Tibial nerve (tissue), 4 donors: ENCODE measurements at regions not wholly inside any gene's neighbourhood (a gene's known extent, or its start where the extent isn't known, plus 50 kb on each side); places are given as distances from the start of the nearest gene placed in this dataset.

Experiments used
- DNase-seq, 2 donors: peaks; one replicate each; pipeline ENCODE4 v3.0.0-alpha.2; 2019; ENCODE audit warnings: low spot score in 2 of 2
- H3K27ac ChIP-seq, 4 donors: fragments of 200-600 bp; sonication (generic) in 3 of 4; one replicate each; pipeline ENCODE4 v1.5.1; 2017 to 2019; ENCODE audit warnings: mild to moderate bottlenecking in 1 of 4
- H3K27me3 ChIP-seq, 2 donors: fragments of 200-600 bp; sonication (generic) in 1 of 2; one replicate each; pipeline versions ENCODE4 v1.5.1 to v1.6.0; 2017 to 2019
- H3K36me3 ChIP-seq, 3 donors: fragments of 200-600 bp; sonication (generic); one replicate each; pipeline ENCODE4 v1.5.1; 2018 to 2019
- H3K4me1 ChIP-seq, 4 donors: fragments of 200-600 bp; sonication (generic) in 3 of 4; one replicate each; pipeline ENCODE4 v1.5.1; 2017 to 2019
- H3K4me3 ChIP-seq, 4 donors: fragments of 200-600 bp; sonication (generic) in 3 of 4; one replicate each; pipeline ENCODE4 v1.5.1; 2017 to 2019; ENCODE audit warnings: mild to moderate bottlenecking in 1 of 4, moderate library complexity in 1 of 4
- H3K9me3 ChIP-seq, 4 donors: fragments of 200-600 bp; sonication (generic) in 3 of 4; one replicate each; pipeline ENCODE4 v1.5.1; 2017 to 2019
- EP300 ChIP-seq, 2 donors: sonication (generic); formaldehyde crosslinking; IDR thresholded peaks; one replicate each; pipeline ENCODE4 v1.6.1; 2017; ENCODE audit warnings: antibody characterized with exemption in 2 of 2, mild to moderate bottlenecking in 1 of 2
- POLR2A ChIP-seq, 2 donors: fragments of 450-650 bp; IDR thresholded peaks; one replicate each; pipeline ENCODE4 v1.6.1; 2017; ENCODE audit warnings: antibody characterized with exemption in 2 of 2, mild to moderate bottlenecking in 2 of 2, moderate library complexity in 2 of 2
- WGBS, 2 donors: methylation state at CpG; one replicate each; pipeline ENCODE4 v1.1.5; 2018; 5-methylcytosine and 5-hydroxymethylcytosine counted together
- TF ChIP-seq, protein P1 (sequence below), 5 experiments: fragments of 200-600 bp in 3 of 5; fragments of 450-650 bp in 2 of 5; sonication (generic) in 3 of 5; IDR thresholded peaks; one replicate each; pipeline ENCODE4 v1.5.1; 2016 to 2019; ENCODE audit warnings: antibody characterized with exemption in 5 of 5, mild to moderate bottlenecking in 3 of 5, moderate library complexity in 2 of 5

DNA sequence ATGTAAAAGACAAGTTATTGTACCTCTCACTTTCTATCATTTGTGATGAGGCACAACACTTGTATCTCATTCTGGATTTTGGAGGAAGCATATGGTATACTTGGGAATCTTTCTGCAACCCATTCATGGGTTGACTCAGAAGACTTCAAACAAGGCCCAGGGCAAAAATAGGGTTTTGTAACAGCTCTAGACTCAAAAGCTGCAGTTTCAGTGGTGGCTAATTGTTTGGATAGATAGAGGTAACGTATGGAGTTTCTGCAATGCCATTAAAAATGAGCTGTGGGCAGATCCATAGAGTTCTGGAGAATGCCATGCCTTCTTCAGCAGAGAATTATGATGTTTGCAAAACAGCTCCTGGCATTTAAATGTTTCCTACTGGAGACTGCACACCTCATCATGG is 279.6 kb upstream of the VLDLR start:
- H3K9me3 ChIP-seq, result peaks cover 0 to 7% (median 0%) of the 10 kb centered on the region in 4 donors
- H3K27me3 ChIP-seq, result no peaks in the 10 kb centered on the region
- no peak overlapping the region for H3K4me3 ChIP-seq
- DNase-seq, result no peak
- 100% methylated on average over 1 of the region's 1 CpG for WGBS, 2 donors
- TF ChIP-seq POLR2A (IDR thresholded peaks at IDR 0.05) (no peak), EP300 (IDR thresholded peaks at IDR 0.05) (no peak)
- TF ChIP-seq, protein P1, sequence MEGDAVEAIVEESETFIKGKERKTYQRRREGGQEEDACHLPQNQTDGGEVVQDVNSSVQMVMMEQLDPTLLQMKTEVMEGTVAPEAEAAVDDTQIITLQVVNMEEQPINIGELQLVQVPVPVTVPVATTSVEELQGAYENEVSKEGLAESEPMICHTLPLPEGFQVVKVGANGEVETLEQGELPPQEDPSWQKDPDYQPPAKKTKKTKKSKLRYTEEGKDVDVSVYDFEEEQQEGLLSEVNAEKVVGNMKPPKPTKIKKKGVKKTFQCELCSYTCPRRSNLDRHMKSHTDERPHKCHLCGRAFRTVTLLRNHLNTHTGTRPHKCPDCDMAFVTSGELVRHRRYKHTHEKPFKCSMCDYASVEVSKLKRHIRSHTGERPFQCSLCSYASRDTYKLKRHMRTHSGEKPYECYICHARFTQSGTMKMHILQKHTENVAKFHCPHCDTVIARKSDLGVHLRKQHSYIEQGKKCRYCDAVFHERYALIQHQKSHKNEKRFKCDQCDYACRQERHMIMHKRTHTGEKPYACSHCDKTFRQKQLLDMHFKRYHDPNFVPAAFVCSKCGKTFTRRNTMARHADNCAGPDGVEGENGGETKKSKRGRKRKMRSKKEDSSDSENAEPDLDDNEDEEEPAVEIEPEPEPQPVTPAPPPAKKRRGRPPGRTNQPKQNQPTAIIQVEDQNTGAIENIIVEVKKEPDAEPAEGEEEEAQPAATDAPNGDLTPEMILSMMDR (IDR thresholded peaks at IDR 0.05), result no peak
- no peak overlapping the region for H3K27ac ChIP-seq
- H3K36me3 ChIP-seq, result no peaks in the 10 kb centered on the region
- H3K4me1 ChIP-seq, result peaks cover 0 to 11% (median 0%) of the 10 kb centered on the region in 4 donors

DNA sequence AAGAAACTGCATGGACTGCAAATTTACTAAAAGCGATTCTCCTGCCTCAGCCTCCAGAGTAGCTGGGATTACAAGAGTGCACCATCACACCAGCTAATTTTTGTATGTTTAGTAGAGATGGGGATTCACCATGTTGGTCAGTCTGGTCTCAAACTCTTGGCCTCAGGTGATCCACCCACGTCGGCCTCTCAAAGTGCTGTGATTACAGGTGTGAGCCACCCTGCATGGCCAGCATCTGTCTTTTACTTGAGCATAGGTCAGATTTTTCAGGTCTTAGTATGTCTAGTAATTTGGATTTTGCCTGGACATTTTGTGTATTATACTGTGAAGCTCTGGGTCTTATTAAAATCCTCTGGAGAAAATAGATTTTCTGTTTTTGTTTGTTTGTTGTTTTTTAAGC is 277.8 kb upstream of the VLDLR start:
- DNase-seq, result no peak
- WGBS, 2 donors, result 91 to 95% methylated on average over 3 of the region's 3 CpGs
- Histone ChIP-seq H3K27me3 (no peaks in the 10 kb centered on the region), H3K9me3 (peaks cover 0 to 23% (median 0%) of the 10 kb centered on the region in 4 donors), H3K36me3 (no peaks in the 10 kb centered on the region), H3K27ac (no peak overlapping the region), H3K4me3 (no peak overlapping the region), H3K4me1 (no peaks in the 10 kb centered on the region)
- TF ChIP-seq, protein P1 (IDR thresholded peaks at IDR 0.05), result no peak
- TF ChIP-seq EP300 (IDR thresholded peaks at IDR 0.05) (no peak), POLR2A (IDR thresholded peaks at IDR 0.05) (no peak)

DNA sequence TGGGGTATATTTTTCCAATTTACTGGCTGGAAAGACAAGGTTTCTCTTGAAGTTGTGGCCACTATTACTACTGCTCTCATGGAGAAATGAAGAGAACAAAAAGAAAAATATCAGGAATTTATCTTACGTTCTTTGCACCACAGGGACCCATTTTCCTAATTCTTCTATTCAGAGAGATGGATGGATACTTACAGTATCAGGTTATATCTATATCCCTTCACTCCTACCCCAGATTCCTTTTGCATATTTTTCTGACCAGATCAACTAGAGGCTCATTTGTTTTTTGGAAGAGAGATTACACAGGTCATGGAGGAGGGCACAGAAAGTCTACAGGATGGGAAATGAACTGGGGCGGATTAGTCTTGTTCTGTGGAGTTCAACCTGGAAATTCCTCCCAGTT is 277.2 kb upstream of the VLDLR start:
- Histone ChIP-seq H3K4me3 (no peak overlapping the region), H3K27ac (no peak overlapping the region), H3K27me3 (no peaks in the 10 kb centered on the region), H3K4me1 (no peaks in the 10 kb centered on the region), H3K36me3 (no peaks in the 10 kb centered on the region), H3K9me3 (peaks cover 0 to 29% (median 0%) of the 10 kb centered on the region in 4 donors)
- TF ChIP-seq, protein P1 (IDR thresholded peaks at IDR 0.05), result no peak
- TF ChIP-seq EP300 (IDR thresholded peaks at IDR 0.05), result no peak
- TF ChIP-seq POLR2A (IDR thresholded peaks at IDR 0.05), result no peak
- DNase-seq, result no peak
- WGBS, 2 donors, result 78 to 80% methylated on average over 2 of the region's 2 CpGs

DNA sequence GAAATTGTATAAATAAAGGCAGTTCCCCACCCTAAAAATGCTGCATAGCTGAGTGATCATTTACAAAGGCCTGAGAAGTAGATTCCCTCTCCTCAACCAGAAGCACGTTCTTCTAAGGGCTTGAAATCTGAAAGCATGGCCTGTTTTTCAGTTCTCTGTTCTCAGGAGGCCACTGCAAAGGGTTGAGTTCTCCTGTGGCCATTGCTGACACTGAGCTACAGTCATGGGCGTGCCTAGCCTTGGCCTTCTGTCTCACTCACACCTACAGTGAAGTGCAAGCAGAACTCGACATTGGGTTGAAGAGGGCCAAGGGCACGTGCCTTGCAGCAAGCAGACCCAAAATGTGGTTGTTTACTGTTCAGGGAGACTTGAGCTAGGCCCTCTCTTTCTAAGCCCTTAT is 276.6 kb upstream of the VLDLR start:
- no peak overlapping the region for H3K4me3 ChIP-seq
- no peaks in the 10 kb centered on the region for H3K27me3 ChIP-seq
- H3K27ac ChIP-seq, result no peak overlapping the region
- 76 to 80% methylated on average over 4 of the region's 4 CpGs for WGBS, 2 donors
- DNase-seq, result no peak
- no peaks in the 10 kb centered on the region for H3K4me1 ChIP-seq
- TF ChIP-seq, protein P1 (IDR thresholded peaks at IDR 0.05), result no peak
- TF ChIP-seq EP300 (IDR thresholded peaks at IDR 0.05), result no peak
- TF ChIP-seq POLR2A (IDR thresholded peaks at IDR 0.05), result no peak
- no peaks in the 10 kb centered on the region for H3K36me3 ChIP-seq
- peaks cover 0 to 29% (median 0%) of the 10 kb centered on the region in 4 donors for H3K9me3 ChIP-seq

DNA sequence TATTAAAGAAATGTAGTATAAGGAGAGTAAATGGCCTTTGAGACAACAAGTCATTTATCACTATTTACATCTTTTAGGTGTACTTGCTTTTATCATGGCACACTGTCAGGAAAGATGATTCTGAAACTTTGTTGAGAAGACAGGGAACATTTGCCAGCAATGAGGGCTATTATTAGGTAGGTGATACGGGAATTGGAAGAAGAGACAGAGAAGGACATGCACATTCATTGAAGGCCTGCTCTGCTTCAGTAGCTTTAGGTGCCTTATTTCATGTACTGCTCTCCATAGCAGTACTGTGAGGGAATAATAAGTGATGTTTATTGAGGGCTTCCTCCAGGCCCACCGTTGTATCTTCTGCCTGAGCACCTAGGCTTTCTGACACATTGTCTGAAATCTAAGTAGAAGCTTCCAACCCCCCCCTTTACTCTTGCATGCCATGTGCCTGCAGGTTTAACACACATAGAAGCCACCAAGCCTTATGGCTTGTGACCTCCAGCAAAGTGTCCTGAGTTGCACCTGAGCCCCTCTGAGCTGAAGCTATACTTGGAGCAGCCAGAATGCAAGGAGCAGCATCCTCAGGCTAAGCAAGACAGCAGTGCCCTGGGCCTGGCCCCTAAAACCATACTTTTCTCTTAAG is 275.2 kb upstream of the VLDLR start:
- TF ChIP-seq POLR2A (IDR thresholded peaks at IDR 0.05), result no peak
- no peak for TF ChIP-seq EP300 (IDR thresholded peaks at IDR 0.05)
- TF ChIP-seq, protein P1 (IDR thresholded peaks at IDR 0.05), result no peak
- WGBS, 2 donors, result 95 to 96% methylated on average over 2 of the region's 2 CpGs
- no peak overlapping the region for H3K27ac ChIP-seq
- H3K4me1 ChIP-seq, result no peaks in the 10 kb centered on the region
- peaks cover 0 to 29% (median 0%) of the 10 kb centered on the region in 4 donors for H3K9me3 ChIP-seq
- H3K27me3 ChIP-seq, result no peaks in the 10 kb centered on the region
- no peaks in the 10 kb centered on the region for H3K36me3 ChIP-seq
- H3K4me3 ChIP-seq, result no peak overlapping the region
- no peak for DNase-seq
